Activated CD8-positive, alpha-beta T cell treated with anti-CD3 and anti-CD28 coated beads for 36 hours (primary cell): ENCODE measurements at regions not wholly inside any gene's neighbourhood (a gene's known extent, or its start where the extent isn't known, plus 50 kb on each side); places are given as distances from the start of the nearest gene placed in this dataset.

Source experiments
- ATAC-seq: fragments of 200-7000 bp; cut with Tn5 transposase; one replicate; pipeline ENCODE4 v1.10.0; 2021; ENCODE audit warnings: mild to moderate bottlenecking, moderate library complexity
- CTCF ChIA-PET: fragments of 350-600 bp; sonication (Branson Sonifier 250); formaldehyde crosslinking; loops from one replicate; lab custom pipeline; 2021; ENCODE audit warnings: antibody characterized with exemption; lab: Charles Lee
- POLR2A ChIA-PET: fragments of 350-600 bp; sonication (Branson Sonifier 250); formaldehyde crosslinking; loops from one replicate; lab custom pipeline; 2021; ENCODE audit warnings: antibody characterized with exemption; lab: Charles Lee
- DNase-seq: peaks from one replicate; pipeline ENCODE4 v3.0.0-alpha.2; 2020
- H3K27ac Mint-ChIP-seq: one replicate; pipeline ENCODE4 v1.8.0; 2021; ENCODE audit warnings: mild to moderate bottlenecking, mixed read lengths
- H3K27me3 Mint-ChIP-seq: one replicate; pipeline ENCODE4 v1.8.0; 2021; ENCODE audit warnings: mixed read lengths
- H3K36me3 Mint-ChIP-seq: one replicate; pipeline ENCODE4 v1.8.0; 2021; ENCODE audit warnings: low read depth, mixed read lengths
- H3K4me1 Mint-ChIP-seq: one replicate; pipeline ENCODE4 v1.8.0; 2021; ENCODE audit warnings: low read depth, mixed read lengths
- H3K4me3 Mint-ChIP-seq: one replicate; pipeline ENCODE4 v1.8.0; 2021; ENCODE audit warnings: mild to moderate bottlenecking, moderate library complexity, mixed read lengths
- H3K9me3 Mint-ChIP-seq: one replicate; pipeline ENCODE4 v1.8.0; 2021; ENCODE audit warnings: mixed read lengths
- intact Hi-C: fragments of 100-400 bp; cut with micrococcal nuclease; formaldehyde crosslinking; loops from one replicate; pipeline ENCODE4 v1.10.0; 2022
- TF ChIP-seq, protein P1 (sequence below): fragments of 200-600 bp; IDR thresholded peaks from one replicate; pipeline ENCODE4 v1.8.0; 2022; ENCODE audit warnings: antibody characterized with exemption, mild to moderate bottlenecking

GRCh38 chr1:22373252-22373651, 78.4 kb upstream of the ZBTB40 start:
- H3K4me1 Mint-ChIP-seq: no peaks in the 10 kb centered on the region
- H3K9me3 Mint-ChIP-seq: peaks cover 7% of the 10 kb centered on the region
- ChIA-PET CTCF (interaction anchor here (1.0 kb wide), 1 partner anchor 13 kb away, joined by 3 read pairs; no protein-coding TSS in a partner anchor), POLR2A (no interaction called here)
- H3K4me3 Mint-ChIP-seq: no peak overlapping the region
- H3K27me3 Mint-ChIP-seq: peaks cover 15% of the 10 kb centered on the region
- no peaks in the 10 kb centered on the region for H3K36me3 Mint-ChIP-seq
- intact Hi-C loops: no loop called here
- ATAC-seq (no peak), DNase-seq (no peak)
- TF ChIP-seq, protein P1, sequence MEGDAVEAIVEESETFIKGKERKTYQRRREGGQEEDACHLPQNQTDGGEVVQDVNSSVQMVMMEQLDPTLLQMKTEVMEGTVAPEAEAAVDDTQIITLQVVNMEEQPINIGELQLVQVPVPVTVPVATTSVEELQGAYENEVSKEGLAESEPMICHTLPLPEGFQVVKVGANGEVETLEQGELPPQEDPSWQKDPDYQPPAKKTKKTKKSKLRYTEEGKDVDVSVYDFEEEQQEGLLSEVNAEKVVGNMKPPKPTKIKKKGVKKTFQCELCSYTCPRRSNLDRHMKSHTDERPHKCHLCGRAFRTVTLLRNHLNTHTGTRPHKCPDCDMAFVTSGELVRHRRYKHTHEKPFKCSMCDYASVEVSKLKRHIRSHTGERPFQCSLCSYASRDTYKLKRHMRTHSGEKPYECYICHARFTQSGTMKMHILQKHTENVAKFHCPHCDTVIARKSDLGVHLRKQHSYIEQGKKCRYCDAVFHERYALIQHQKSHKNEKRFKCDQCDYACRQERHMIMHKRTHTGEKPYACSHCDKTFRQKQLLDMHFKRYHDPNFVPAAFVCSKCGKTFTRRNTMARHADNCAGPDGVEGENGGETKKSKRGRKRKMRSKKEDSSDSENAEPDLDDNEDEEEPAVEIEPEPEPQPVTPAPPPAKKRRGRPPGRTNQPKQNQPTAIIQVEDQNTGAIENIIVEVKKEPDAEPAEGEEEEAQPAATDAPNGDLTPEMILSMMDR: no peak
- no peak overlapping the region for H3K27ac Mint-ChIP-seq

DNA sequence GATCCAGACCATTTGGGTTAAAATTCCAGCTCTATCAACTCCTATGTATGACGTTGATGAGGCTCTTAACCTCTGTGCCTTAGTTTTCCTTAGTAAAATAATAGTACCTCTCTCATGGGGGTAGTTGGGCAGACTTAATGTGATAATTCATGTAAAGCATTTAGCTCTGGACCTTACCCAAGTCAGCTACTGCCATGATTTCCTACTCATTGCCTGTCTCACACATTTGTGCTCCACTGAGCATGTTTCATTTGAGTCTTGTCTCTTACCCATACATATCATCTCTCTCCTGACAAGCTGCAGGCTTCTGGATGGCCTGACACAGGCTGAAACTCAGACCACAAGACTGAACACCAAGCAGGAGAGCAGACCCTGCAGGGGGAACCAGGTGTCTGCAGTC, 77.7 kb upstream of the ZBTB40 start:
- no peak overlapping the region for H3K27ac Mint-ChIP-seq
- ChIA-PET POLR2A (no interaction called here), CTCF (interaction anchor here (0.8 kb wide), 1 partner anchor 42 kb away, joined by 4 read pairs; no protein-coding TSS in a partner anchor)
- DNase-seq (no peak), ATAC-seq (no peak)
- H3K27me3 Mint-ChIP-seq: peaks cover 15% of the 10 kb centered on the region
- intact Hi-C loops: no loop called here
- peaks cover 7% of the 10 kb centered on the region for H3K9me3 Mint-ChIP-seq
- no peaks in the 10 kb centered on the region for H3K4me1 Mint-ChIP-seq
- H3K4me3 Mint-ChIP-seq: no peak overlapping the region
- TF ChIP-seq, protein P1: no peak
- H3K36me3 Mint-ChIP-seq: no peaks in the 10 kb centered on the region

DNA sequence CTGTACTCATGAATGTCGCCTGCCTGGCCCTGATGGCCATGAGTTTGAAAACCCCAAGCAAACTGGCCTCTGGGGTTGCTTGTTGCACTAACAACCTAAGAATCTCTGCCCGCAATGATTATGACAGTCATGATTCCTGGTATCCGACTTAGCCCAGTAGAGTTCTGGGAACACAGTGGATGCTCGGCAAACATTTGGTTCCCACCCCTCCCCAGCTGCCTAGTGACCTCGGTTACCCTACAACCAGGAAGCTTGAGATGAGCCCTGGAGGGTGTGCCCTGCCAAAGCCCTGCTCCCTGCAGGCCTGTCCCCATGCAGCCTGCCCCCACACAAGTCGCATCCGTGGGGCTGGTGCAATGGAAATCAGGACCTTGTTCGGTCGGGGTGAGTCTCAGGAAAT, 76.0 kb upstream of the ZBTB40 start:
- peaks cover 6% of the 10 kb centered on the region for H3K27me3 Mint-ChIP-seq
- CTCF ChIA-PET: no interaction called here

GRCh38 chr1:22376001-22376400, 75.7 kb upstream of the ZBTB40 start:
- intact Hi-C loops: no loop called here
- H3K36me3 Mint-ChIP-seq: no peaks in the 10 kb centered on the region
- ATAC-seq: no peak
- POLR2A ChIA-PET: no interaction called here
- DNase-seq: no peak
- peaks cover 7% of the 10 kb centered on the region for H3K27me3 Mint-ChIP-seq
- H3K4me1 Mint-ChIP-seq: no peaks in the 10 kb centered on the region
- CTCF ChIA-PET: no interaction called here
- H3K27ac Mint-ChIP-seq: no peak overlapping the region
- TF ChIP-seq, protein P1: no peak
- H3K9me3 Mint-ChIP-seq: peaks cover 7% of the 10 kb centered on the region
- no peak overlapping the region for H3K4me3 Mint-ChIP-seq

More for the DNA sequence above, 76.0 kb upstream of the ZBTB40 start:
- TF ChIP-seq, protein P1: no peak
- ATAC-seq: no peak
- Mint-ChIP-seq H3K27ac (no peak overlapping the region), H3K9me3 (peaks cover 7% of the 10 kb centered on the region), H3K4me3 (no peak overlapping the region), H3K4me1 (no peaks in the 10 kb centered on the region), H3K36me3 (no peaks in the 10 kb centered on the region)
- intact Hi-C loops: no loop called here
- POLR2A ChIA-PET: no interaction called here
- no peak for DNase-seq

- H3K4me1 Mint-ChIP-seq: no peaks in the 10 kb centered on the region
- TF ChIP-seq, protein P1: no peak
These were observed 75.1 kb upstream of the ZBTB40 start for GRCh38 chr1:22376546-22376945.

More at GRCh38 chr1:22376546-22376945, 75.1 kb upstream of the ZBTB40 start:
- H3K4me3 Mint-ChIP-seq: no peak overlapping the region
- ChIA-PET POLR2A (no interaction called here), CTCF (no interaction called here)
- DNase-seq (no peak), ATAC-seq (no peak)
- peaks cover 8% of the 10 kb centered on the region for H3K27me3 Mint-ChIP-seq
- H3K27ac Mint-ChIP-seq: no peak overlapping the region
- intact Hi-C loops: no loop called here
- H3K36me3 Mint-ChIP-seq: no peaks in the 10 kb centered on the region
- peaks cover 7% of the 10 kb centered on the region for H3K9me3 Mint-ChIP-seq
